ENCODE measurements at regions not wholly inside any gene's neighbourhood (a gene's known extent, or its start where the extent isn't known, plus 50 kb on each side); places are given as distances from the start of the nearest gene placed in this dataset.

DNA sequence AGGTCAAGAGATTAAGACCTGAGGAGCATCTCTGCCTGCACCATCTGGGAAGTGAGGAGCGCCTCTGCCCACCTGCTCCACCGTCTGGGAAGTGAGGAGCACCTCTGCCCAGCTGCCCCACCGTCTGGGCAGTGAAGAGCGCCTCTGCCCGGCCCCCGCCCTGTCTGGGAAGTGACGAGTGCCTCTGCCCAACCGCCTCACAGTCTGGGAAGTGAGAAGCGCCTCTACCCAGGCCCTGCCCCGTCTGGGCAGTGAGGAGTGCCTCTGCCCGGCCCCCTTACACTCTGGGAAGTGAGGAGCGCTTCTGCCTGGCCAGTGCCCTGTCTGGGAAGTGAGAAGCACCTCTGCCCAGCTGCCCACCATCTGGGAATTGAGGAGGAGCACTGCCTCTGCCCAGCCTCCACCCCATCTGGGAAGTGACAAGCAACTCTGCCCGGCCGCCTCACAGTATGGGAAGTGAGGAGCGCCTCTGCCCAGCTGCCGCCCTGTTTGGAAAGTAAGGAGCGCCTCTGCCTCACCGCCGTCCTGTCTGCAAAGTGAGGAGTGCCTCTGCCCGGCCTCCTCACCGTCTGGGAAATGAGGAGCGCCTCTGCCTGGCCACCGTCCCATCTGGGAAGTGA, 270.4 kb upstream of the NRSN1 start:
- TF ChIP-seq PREB (CRISPR knock-in tag; IDR thresholded peaks at IDR 0.05; ENCODE audit: borderline replicate concordance) = no peak
- TF ChIP-seq SOX15 (CRISPR knock-in tag; IDR thresholded peaks at IDR 0.05) = no peak
- no peak for TF ChIP-seq GRHL2 (CRISPR knock-in tag; IDR thresholded peaks at IDR 0.05; ENCODE audit: insufficient replicate concordance, severe bottlenecking)
- TF ChIP-seq, protein P1, sequence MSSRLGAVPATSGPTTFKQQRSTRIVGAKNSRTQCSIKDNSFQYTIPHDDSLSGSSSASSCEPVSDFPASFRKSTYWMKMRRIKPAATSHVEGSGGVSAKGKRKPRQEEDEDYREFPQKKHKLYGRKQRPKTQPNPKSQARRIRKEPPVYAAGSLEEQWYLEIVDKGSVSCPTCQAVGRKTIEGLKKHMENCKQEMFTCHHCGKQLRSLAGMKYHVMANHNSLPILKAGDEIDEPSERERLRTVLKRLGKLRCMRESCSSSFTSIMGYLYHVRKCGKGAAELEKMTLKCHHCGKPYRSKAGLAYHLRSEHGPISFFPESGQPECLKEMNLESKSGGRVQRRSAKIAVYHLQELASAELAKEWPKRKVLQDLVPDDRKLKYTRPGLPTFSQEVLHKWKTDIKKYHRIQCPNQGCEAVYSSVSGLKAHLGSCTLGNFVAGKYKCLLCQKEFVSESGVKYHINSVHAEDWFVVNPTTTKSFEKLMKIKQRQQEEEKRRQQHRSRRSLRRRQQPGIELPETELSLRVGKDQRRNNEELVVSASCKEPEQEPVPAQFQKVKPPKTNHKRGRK (CRISPR knock-in tag; IDR thresholded peaks at IDR 0.05; ENCODE audit: borderline replicate concordance) = no peak
- no peak for TF ChIP-seq ZNF263 (CRISPR knock-in tag; IDR thresholded peaks at IDR 0.05; ENCODE audit: low read depth)
- no peak for TF ChIP-seq NFATC4 (CRISPR knock-in tag; IDR thresholded peaks at IDR 0.05)
- TF ChIP-seq MXD4 (CRISPR knock-in tag; IDR thresholded peaks at IDR 0.05; ENCODE audit: borderline replicate concordance) = no peak
- TF ChIP-seq, protein P2, sequence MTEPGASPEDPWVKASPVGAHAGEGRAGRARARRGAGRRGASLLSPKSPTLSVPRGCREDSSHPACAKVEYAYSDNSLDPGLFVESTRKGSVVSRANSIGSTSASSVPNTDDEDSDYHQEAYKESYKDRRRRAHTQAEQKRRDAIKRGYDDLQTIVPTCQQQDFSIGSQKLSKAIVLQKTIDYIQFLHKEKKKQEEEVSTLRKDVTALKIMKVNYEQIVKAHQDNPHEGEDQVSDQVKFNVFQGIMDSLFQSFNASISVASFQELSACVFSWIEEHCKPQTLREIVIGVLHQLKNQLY (CRISPR knock-in tag; IDR thresholded peaks at IDR 0.05) = no peak
- no peak for TF ChIP-seq TP53 (CRISPR knock-in tag; IDR thresholded peaks at IDR 0.05)
- no peak for TF ChIP-seq USF2 (CRISPR knock-in tag; IDR thresholded peaks at IDR 0.05)
- no peak for TF ChIP-seq HMGA2 (CRISPR knock-in tag; IDR thresholded peaks at IDR 0.05)
- H3K36me3 Mint-ChIP-seq = no peaks in the 10 kb centered on the region
- H3K4me1 Mint-ChIP-seq = no peaks in the 10 kb centered on the region
- ATAC-seq = no peak
- no peaks in the 10 kb centered on the region; the same call in 1 of the 2 replicates for H3K27me3 Mint-ChIP-seq (ENCODE audit: low read depth)
- H3K9me3 Mint-ChIP-seq = peaks cover 20% of the 10 kb centered on the region
- ChIA-PET CTCF (no interaction called here), POLR2A (no interaction called here)
- H3K27ac Mint-ChIP-seq = no peak overlapping the region
- DNase-seq (ENCODE audit: low spot score) = no peak
- H3K4me3 Mint-ChIP-seq = no peak overlapping the region

- ATAC-seq (no peak), DNase-seq (ENCODE audit: low spot score) (no peak)
- POLR2A ChIA-PET = no interaction called here
- Mint-ChIP-seq H3K4me1 (no peaks in the 10 kb centered on the region), H3K27ac (no peak overlapping the region), H3K9me3 (peaks cover 10% of the 10 kb centered on the region; the same call in 1 of the 2 replicates), H3K27me3 (ENCODE audit: low read depth) (no peaks in the 10 kb centered on the region), H3K4me3 (no peak overlapping the region), H3K36me3 (no peaks in the 10 kb centered on the region)
- no peak for TF ChIP-seq NFE2L1 (CRISPR knock-in tag; IDR thresholded peaks at IDR 0.05)
- no peak for TF ChIP-seq CBFB (CRISPR knock-in tag; IDR thresholded peaks at IDR 0.05; ENCODE audit: low read depth)
- TF ChIP-seq, protein P3, sequence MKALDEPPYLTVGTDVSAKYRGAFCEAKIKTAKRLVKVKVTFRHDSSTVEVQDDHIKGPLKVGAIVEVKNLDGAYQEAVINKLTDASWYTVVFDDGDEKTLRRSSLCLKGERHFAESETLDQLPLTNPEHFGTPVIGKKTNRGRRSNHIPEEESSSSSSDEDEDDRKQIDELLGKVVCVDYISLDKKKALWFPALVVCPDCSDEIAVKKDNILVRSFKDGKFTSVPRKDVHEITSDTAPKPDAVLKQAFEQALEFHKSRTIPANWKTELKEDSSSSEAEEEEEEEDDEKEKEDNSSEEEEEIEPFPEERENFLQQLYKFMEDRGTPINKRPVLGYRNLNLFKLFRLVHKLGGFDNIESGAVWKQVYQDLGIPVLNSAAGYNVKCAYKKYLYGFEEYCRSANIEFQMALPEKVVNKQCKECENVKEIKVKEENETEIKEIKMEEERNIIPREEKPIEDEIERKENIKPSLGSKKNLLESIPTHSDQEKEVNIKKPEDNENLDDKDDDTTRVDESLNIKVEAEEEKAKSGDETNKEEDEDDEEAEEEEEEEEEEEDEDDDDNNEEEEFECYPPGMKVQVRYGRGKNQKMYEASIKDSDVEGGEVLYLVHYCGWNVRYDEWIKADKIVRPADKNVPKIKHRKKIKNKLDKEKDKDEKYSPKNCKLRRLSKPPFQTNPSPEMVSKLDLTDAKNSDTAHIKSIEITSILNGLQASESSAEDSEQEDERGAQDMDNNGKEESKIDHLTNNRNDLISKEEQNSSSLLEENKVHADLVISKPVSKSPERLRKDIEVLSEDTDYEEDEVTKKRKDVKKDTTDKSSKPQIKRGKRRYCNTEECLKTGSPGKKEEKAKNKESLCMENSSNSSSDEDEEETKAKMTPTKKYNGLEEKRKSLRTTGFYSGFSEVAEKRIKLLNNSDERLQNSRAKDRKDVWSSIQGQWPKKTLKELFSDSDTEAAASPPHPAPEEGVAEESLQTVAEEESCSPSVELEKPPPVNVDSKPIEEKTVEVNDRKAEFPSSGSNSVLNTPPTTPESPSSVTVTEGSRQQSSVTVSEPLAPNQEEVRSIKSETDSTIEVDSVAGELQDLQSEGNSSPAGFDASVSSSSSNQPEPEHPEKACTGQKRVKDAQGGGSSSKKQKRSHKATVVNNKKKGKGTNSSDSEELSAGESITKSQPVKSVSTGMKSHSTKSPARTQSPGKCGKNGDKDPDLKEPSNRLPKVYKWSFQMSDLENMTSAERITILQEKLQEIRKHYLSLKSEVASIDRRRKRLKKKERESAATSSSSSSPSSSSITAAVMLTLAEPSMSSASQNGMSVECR (CRISPR knock-in tag; IDR thresholded peaks at IDR 0.05; ENCODE audit: borderline replicate concordance) = no peak
- TF ChIP-seq, protein P4, sequence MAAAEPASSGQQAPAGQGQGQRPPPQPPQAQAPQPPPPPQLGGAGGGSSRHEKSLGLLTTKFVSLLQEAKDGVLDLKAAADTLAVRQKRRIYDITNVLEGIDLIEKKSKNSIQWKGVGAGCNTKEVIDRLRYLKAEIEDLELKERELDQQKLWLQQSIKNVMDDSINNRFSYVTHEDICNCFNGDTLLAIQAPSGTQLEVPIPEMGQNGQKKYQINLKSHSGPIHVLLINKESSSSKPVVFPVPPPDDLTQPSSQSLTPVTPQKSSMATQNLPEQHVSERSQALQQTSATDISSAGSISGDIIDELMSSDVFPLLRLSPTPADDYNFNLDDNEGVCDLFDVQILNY (CRISPR knock-in tag; IDR thresholded peaks at IDR 0.05) = no peak
- no peak for TF ChIP-seq GRHL2 (CRISPR knock-in tag; IDR thresholded peaks at IDR 0.05; ENCODE audit: insufficient replicate concordance, severe bottlenecking)
- CTCF ChIA-PET = interaction anchor here (0.5 kb wide), 1 partner anchor 518 kb away, joined by 3 read pairs; no protein-coding TSS in a partner anchor
Measured at GRCh38 chr6:23870496-23870895, 255.5 kb upstream of the NRSN1 start.
